Inferior parietal cortex (tissue), 1 donor: ENCODE measurements at regions not wholly inside any gene's neighbourhood (a gene's known extent, or its start where the extent isn't known, plus 50 kb on each side); places are given as distances from the start of the nearest gene placed in this dataset.
"Not testable (repeated sequence)": the region's sequence is repeated elsewhere in the genome, so short reads cannot be mapped to it uniquely, and the experiment has no call there.

Source experiments
- DNase-seq: peaks from one replicate; pipeline ENCODE4 v3.0.0-alpha.2; 2016; ENCODE audit errors: extremely low spot score

DNA sequence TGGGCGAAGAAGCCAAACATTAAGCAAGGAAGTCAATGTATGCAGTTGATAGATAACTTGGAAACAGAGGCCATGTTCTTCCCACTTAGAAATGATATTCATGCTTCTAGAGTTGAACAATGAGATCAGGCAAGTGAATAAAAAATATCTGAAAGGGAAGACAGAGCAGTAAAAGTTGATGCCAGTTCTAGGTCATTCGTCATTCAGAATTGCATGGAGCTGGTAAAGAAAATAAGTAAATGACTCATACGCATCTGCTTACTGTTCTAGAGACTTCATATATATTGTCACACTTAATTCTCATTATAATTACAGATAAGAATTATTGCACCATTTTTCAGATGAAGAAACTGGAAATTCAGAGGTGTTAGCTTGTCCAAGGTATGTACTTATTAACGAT lies 158.9 kb upstream of the FERD3L start:
- DNase-seq = no peak

DNA sequence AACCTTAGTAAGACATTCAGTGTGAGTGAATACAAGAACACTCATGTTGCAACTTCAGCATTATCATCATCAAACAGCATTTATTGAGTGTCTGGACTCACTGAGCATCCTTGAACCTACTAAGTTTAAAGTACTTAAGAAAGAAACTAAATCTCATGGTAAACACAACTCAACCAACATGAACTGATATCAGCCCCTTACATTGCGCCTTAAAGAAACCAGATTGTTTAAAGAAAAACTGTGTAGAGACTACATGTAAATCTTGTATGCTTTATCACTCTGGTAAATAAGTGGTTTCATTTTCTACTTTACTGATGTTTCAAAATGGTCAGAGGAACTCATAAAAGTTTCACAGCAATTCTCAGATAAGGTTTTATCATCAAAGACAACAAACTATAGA lies 157.5 kb upstream of the FERD3L start:
- DNase-seq = no peak

DNA sequence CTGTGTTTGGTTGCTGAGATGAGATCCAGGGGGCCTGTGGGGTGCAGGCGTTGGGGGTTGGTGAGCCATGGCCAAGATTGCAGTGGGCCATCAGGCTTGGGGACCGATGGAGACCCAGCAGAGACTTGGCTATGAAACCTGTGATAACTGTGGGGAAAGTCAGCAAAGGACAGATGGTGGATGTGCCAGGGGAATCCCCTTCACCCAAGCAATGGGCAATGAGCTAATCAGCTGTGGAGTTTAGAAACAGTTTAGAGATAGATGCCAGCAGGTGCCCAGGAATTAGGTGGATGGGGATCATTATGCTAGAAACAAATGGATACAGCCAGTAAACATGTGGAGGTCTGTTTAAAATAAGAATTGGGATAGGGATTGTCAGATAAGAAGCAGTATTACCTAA lies 151.4 kb upstream of the FERD3L start:
- no peak for DNase-seq

DNA sequence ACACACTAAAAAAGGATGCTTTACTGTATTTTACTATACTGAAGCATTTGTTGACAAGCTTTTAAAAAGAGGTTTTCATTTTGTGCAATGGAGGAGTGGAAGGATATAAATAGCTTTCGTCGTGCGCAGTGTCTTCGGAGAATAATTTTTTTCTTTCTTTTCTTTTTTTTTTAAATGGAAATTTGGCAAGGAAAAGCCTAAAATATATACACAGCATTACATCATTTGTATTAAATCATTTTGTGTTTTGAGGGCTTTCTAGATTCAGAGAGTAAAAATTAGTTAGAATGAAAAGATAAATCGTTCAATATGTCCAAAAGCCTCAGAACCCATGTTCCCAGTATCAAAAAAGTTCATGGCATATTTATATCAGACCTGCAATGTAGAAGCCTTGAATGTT lies 150.2 kb upstream of the FERD3L start:
- no peak for DNase-seq

DNA sequence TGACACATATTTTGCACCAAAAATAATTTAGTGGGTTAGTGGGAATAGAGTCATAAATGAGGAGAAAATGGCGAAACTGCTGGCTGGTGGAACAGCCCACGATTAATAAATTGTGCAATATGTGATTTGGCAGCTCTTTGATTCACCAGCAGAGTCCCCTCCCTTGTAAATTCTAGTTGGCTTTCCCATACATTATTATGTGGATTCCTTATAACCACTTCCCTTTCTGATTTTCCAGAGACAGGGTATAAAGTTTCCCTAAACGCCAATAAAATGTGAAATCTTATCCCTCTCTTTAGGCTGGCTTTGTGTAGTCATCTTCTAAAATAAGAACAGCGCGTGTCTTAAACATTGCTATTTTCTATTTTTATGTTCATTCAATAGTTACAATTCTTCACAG lies 149.4 kb upstream of the FERD3L start:
- no peak for DNase-seq

DNA sequence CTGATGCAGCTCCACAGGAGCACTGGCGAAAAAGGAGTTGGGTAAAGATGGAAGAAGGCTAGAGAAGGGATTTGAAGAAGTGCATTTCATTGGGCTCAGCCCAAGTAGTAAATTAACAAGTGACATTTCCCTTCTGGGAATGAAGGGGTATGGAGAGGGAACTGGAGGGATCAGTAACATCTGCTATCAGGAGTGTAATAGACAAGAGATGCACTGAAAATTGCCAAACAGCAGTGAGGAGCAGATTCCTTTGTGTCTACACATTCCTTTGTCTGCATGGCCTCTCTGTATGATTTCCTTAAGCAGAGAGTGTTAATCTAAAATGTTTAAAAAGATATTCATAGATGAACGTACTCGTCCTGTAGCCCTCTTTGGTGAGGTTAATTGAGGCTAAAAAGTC lies 148.2 kb upstream of the FERD3L start:
- DNase-seq = no peak

DNA sequence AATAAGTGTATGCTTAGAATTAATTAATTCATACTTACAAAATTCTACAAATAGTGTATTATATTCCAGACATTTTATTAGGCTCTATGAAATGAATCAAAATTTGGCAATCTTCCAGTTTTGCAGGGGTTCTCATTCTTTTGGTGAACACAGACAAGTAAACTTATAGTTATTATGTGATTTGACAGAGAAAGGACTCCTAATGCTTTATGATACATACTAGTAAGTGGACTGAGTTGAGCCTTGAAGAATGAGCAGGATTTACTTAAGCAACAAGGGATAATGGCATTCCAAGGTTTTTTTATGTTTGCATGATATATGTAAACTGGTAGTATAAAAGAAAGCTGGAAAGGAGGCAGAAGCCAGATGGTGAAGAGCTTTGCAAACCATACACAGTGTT lies 145.7 kb upstream of the FERD3L start:
- DNase-seq = no peak

DNA sequence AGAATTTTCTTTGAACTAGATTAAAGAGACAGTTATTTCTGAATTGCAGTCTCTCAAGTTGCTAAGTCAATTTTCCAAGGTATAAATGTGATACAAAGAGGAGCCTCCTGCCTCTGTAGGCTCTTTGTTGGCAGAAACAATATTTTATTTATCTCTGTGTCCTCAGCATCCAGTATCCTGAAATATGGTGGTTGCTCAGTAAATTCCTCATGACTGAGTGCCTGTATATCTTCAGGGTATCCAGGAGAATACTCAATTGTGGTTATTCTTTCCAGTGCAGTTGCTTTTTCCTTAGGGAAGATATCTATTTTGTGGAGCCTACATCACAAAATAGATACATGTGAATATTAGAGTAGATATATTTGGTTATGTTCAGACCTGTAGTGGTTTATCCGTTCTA lies 144.8 kb upstream of the FERD3L start:
- DNase-seq = no peak

DNA sequence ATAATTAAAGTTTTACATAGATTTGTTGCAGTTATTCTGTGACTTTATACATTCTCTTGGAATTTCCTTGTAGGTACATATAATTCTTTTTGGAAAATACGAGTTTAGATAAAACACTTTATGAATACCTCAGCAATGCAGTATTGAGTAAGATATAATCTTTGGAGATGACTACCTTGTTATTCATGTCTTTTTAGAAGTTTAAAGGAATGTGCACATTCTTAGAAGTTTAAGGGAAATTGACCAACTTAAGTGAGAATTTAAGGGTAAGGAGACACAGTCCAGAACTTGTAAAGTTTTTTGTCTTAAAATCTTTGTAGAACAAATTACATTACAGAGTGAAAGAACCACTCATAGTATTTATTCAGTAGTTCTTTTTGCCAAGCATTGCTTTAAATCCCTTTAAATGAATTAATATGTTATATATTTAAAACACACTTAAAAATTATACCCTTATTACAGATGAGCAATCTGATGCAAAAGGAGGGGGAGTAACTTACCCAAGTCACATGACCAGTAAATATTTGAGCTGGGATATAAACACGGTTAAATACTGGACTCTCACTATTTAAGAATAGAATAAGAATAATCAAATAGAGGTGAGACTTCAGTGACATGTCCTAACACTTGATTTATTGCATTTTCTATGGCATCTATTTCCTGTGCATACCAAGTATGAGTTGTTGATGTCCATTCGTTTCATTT lies 139.5 kb upstream of the FERD3L start:
- no peak for DNase-seq

DNA sequence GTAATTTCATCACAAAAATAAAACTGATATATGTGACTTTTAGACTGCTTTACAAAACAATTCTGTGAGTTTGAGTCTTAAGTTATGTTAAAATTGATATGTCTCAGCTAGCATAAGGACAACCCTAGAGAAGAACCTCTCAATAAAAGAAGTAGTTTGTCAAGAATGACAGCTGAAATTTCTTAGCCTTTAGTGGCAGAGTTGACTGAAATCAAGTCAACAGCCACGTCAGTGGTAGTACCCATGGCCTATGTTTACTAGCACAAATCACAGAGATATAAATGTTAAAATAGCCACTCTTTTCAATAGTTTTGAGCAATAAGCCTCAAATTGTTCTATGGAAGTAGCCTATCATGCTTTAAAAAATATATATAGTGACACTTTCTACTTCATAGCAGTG lies 138.9 kb upstream of the FERD3L start:
- no peak for DNase-seq

DNA sequence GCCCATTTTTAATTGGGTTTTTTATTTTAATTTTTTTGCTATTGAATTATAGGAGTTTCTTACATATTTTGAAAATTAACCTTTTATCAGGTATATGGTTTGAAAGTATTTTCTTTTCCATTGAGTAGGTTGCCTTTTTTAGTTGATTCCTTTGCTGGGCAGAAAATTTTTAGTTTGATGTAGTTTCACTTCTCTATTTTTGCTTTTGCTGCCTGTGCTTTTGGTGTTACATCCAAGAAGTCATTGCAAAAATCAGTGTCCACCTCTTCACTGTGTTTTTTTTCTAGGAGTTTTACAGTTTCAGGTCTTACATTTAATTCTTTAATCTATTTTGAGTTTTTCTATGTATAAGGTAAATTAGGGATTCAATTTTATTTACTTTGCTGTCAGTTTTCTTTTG lies 129.8 kb upstream of the FERD3L start:
- DNase-seq = no peak

DNA sequence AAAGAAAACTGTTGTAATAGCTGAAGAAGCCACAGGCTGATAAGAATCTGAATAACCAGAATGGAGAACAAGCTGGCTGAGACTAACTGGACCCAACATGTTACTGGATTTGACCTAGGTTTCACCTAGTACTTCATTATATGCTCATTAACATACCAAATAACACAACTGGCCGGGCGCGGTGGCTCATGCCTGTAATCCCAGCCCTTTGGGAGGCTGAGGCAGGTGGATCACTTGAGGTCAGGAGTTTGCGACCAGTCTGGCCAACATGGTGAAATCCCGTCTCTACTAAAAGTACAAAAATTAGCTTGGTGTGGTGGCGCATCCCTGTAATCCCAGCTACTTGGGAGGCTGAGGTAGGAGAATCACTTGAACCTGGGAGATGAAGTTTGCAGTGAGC lies 127.1 kb upstream of the FERD3L start:
- not testable (repeated sequence) for DNase-seq

DNA sequence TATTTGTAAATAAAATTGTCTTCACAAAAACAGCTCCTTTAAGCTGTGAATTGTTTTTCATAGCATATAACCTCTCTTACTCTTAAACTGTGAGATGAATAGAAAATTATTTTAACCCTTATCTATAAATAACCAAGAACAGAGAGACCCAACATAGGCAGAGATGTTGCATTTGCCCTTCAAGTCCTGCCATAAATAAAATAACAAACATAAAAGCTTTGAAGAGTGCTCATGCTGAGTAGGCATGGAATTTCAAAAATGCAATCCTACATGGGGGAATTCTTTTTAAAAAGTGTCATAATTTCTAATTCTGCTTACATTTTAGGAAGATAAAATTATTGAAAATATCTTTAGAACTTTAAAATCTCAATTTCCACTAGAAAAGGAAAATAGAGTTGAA lies 124.1 kb upstream of the FERD3L start:
- DNase-seq = no peak

DNA sequence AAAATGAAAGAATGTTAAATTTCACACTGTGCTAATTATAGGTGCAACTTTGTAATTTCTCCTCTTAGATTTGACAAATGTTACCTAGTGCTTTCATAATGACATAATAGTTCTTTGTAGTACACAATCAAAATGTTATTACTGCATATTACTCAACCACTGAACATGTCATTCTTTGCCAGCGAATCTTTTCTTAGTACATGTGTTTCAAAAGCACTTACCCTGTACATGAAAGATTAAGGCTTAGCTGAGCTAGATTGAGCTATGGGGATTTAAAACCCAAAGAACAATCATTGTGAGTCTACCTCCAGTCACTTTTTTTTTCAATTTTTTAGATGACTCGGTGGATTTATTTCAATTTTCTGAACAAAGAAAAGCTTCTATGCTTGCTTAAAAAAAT lies 123.5 kb upstream of the FERD3L start:
- DNase-seq = no peak

DNA sequence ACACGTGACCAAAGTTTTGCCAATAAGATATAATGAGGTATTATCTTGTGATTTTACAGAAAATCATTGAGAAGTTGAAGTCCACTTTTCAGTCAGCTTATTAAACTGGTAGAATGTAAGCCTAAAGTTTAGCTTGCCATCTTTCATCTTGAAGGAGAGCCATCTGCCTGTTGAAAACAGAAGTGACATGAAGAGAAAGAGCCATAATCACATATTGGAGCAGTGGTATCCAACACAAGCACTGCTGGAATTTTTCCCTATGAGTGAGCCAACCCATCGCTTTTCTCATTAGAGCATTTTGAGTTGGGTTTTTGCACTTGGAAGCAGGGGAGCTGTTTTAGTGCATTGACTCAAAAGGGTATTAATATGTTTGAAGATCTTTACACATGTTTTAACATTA lies 117.6 kb upstream of the FERD3L start:
- DNase-seq = no peak

DNA sequence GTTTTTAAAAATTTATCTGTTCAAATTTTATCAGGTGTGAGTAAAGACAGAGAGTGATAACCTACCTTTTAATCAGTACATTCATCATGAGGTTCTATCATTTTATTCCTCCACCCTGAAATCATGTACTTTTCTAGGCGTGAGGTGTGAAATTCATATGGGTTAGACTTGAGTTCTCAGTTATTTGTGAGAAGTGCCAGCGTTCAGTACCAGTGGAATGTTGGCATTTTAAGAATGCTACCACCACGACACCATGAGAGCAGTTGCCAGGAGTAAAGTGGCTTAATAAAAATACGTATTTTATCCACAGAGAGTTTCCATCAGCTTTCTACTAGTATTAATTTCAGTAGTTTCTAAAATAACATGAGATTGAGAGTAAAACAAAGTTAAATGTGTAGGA lies 104.1 kb upstream of the FERD3L start:
- DNase-seq = no peak

DNA sequence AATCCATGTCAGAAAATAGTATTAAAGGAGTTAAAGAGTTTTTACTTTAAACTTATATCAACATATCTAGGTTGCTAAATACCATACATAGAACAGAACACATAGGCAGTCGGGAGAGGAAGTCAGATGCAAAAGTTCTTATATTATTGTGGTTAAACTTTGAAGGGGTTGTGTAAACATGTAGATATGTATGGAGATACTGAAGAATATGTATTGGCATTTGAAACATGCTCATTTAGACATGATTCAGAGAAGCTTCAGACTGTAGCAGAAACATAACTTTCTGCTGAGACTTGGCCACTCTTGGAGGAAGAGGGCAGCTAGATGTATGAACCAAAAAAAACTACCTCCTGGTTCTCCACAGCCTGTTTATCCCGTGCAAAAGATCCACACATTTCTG lies 103.5 kb upstream of the FERD3L start:
- no peak for DNase-seq

DNA sequence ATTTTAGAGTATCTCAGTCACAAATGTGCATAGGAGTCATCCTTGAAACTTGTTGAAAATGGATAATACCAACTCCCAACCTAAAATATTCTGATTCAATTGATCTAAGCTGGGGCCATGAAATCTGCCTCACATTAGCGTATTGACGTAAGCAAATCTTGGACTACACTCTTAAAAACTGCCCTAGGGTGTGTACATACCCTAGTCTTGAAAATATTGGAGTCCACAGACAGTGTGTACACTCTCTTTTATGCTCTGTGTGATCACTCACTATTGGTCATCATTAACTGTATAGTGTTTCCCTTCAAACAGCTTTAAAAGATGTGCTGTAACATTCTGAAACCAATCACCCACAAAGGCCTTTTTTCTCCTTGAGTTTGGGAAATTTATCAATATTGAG lies 102.9 kb upstream of the FERD3L start:
- DNase-seq = no peak

DNA sequence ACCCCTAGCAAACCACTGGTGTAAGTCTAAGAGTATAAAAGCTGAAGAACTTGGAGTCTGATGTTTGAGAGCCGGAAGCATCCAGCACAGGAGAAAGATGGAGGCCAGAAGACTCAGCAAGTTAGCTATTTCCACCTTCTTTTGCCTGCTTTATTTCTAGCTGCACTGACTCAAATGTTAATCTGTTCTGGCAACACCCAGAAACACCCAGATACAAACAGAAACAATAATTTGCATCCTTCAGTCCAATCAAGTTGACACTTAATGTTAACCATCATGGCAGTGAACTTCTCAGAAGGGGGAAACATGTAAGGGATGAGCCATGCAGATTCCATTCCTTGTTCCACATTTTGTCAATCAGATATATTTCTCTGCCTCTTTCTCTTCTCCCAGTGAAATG lies 101.8 kb upstream of the FERD3L start:
- no peak for DNase-seq

DNA sequence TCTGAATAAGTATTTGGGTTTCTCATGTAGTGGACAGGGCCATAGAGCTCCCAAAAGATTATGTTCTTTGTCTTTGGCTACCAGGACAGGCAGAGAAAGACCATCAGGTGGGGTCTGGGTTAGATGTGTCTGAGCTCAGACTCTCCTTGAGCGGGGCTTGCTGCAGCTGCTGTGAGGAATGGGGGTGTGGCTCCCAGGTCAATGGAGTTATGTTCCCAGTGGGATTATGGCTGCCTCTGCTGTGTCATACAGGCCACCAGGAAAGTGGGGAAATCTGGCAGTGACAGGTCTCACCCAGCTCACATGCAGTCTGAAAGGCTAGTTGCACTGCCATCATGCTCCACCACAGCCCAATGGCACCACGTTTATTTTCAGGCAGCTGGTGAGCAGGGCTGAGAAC lies 97.0 kb upstream of the FERD3L start:
- no peak for DNase-seq

DNA sequence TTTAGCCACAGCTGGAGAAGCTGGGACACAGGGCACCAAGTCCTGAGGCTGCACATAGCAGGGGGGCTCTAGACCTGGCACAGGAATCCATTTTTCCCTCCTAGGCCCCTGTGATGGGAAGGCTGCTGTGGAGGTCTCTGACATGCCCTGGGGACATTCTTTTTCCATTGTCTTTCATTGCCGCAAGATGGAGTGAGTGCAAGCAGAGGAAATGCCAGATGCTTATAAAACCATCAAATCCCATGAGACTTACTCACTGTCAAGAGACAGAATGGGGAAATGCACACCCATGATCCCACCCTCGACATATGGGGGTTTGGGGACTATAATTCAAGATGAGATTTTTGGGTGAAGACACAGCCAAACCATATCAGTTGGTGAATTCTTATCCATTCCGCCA lies 94.7 kb upstream of the FERD3L start:
- no peak for DNase-seq

DNA sequence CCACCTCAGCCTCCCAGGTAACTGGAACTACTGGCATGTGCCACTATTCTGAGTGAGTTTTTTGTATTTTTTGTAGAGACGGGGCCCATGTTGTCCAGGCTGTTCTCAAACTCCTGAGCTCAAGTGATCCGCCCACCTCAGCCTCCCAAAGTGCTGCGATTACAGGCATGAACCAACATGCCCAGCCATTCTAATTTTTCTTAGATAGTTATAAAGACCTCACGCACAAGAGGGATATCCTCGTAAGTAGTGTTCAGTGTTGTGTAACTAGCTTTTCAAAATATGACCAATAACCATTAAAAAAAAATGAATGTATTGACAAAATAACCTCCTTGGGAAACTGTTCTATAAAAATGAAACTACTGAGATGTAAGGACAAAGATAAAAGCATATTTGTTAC lies 90.5 kb upstream of the FERD3L start:
- no peak for DNase-seq

DNA sequence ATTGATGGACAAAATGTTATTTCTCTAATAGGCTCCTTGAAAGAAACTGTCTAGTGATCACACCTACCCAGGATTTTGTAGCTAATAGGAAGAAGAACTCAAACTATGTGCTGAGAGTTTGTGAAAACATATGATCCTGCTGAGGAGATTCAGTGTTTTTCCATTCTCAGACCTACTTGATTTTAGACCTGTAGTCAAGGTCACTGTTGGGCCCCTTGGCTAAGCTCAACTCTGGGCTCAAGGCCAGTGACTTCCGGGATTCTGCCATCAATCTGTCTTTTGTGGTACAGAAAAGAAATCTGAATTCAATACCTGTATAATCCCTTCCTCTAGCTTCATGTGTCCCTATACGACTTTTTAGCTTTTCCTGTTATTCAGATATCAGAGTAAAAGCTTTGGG lies 79.7 kb upstream of the FERD3L start:
- no peak for DNase-seq

DNA sequence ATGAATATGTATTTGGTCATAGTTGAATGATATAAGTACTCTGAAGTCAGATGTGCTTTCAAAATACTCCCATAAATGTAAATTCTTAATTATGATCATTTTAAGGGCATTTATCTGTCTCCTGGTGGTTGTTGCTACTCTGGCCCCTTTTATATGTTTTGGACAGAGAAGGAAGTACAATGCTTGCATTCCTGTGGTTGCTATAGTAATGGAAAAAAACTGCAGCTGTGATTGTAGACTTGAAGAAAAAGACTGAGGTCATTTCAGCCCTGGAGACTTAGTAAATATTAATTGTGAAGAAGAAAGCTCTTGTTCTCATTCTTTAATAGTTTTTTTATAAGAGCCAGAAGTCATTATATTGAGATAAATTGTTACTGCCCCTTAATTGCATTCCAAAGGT lies 70.2 kb upstream of the FERD3L start:
- no peak for DNase-seq

DNA sequence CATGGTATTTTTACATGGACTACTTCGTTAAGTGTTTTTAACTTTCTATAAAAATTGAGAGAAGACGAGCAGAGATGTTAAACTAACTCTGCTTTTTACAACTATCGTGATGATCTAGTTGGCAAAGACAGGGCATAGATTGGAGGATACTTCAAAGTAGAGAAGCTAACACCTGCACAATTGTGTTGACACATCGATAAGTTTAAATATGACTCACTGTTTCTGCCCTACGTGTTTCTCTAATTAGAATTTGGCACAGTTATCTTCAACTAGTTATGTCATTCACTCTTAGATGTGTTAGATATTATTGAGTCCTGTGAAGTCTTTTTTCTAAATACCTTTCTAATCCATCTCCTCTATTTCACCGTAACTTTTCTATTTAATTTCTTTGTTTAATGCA lies 68.5 kb upstream of the FERD3L start:
- DNase-seq = no peak
